ENCODE measurements at regions not wholly inside any gene's neighbourhood (a gene's known extent, or its start where the extent isn't known, plus 50 kb on each side); places are given as distances from the start of the nearest gene placed in this dataset.

DNA sequence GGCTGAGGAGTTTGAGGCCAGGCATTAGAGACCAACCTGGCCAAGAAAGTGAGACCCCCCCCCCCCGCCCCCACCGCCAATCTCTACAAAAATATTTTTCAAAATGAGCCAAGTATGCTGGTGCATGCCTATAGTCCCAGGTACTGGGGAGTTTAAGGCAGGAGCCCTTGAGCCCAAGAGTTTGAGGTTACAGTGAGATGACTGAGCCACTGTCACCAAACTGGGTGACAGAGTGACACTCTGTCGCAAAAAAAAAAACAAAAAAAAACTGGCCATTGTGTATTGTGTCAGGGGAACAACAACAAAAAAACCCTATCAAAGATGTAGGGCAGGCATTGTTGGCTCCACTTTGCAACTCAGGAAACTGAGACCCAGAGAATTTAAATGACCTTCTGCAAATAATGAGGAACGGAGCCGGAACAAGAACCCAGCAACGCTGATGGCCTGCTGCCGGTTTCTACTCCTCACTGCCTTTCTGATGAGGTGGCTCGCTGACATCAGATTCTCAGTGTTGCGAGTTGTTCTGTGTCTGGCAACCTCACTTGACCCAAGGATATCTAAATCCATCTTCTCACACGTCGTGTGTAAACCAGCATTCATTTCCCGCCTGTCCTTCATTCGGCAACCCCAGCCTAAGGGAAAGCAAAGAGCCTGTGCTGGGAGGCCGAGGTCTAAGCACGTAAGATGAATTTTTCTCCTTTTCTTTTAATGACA, 195.2 kb upstream of the CRY1 start:
- Histone ChIP-seq H3K9me3 (no peaks in the 10 kb centered on the region), H3K4me1 (no peaks in the 10 kb centered on the region), H3K27ac (no peak overlapping the region), H3K36me3 (no peaks in the 10 kb centered on the region), H3K27me3 (no peaks in the 10 kb centered on the region), H3K4me3 (no peak overlapping the region)
- WGBS: 87% methylated on average over 14 of the region's 15 CpGs
- no peak for DNase-seq (ENCODE audit: low spot score in 2 of 2)
- TF ChIP-seq POLR2A (IDR thresholded peaks at IDR 0.05) (no peak), EP300 (IDR thresholded peaks at IDR 0.05) (no peak), POLR2AphosphoS5 (IDR thresholded peaks at IDR 0.05) (no peak)
- TF ChIP-seq, protein P1, sequence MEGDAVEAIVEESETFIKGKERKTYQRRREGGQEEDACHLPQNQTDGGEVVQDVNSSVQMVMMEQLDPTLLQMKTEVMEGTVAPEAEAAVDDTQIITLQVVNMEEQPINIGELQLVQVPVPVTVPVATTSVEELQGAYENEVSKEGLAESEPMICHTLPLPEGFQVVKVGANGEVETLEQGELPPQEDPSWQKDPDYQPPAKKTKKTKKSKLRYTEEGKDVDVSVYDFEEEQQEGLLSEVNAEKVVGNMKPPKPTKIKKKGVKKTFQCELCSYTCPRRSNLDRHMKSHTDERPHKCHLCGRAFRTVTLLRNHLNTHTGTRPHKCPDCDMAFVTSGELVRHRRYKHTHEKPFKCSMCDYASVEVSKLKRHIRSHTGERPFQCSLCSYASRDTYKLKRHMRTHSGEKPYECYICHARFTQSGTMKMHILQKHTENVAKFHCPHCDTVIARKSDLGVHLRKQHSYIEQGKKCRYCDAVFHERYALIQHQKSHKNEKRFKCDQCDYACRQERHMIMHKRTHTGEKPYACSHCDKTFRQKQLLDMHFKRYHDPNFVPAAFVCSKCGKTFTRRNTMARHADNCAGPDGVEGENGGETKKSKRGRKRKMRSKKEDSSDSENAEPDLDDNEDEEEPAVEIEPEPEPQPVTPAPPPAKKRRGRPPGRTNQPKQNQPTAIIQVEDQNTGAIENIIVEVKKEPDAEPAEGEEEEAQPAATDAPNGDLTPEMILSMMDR (IDR thresholded peaks at IDR 0.05): no peak

- Histone ChIP-seq H3K4me1 (no peaks in the 10 kb centered on the region), H3K9me3 (no peaks in the 10 kb centered on the region), H3K27me3 (no peaks in the 10 kb centered on the region), H3K27ac (no peak overlapping the region), H3K36me3 (no peaks in the 10 kb centered on the region), H3K4me3 (no peak overlapping the region)
- 87% methylated on average over 7 of the region's 7 CpGs for WGBS
- no peak for DNase-seq (ENCODE audit: low spot score in 2 of 2)
- TF ChIP-seq, protein P1 (IDR thresholded peaks at IDR 0.05): no peak
- TF ChIP-seq POLR2A (IDR thresholded peaks at IDR 0.05): no peak
- no peak for TF ChIP-seq EP300 (IDR thresholded peaks at IDR 0.05)
- no peak for TF ChIP-seq POLR2AphosphoS5 (IDR thresholded peaks at IDR 0.05)
Measured at GRCh38 chr12:107291018-107291417, 197.7 kb upstream of the CRY1 start.

- TF ChIP-seq POLR2AphosphoS5 (IDR thresholded peaks at IDR 0.05) (no peak), POLR2A (IDR thresholded peaks at IDR 0.05) (no peak), EP300 (IDR thresholded peaks at IDR 0.05) (no peak)
- TF ChIP-seq, protein P1 (IDR thresholded peaks at IDR 0.05): no peak
- H3K27ac ChIP-seq: no peak overlapping the region
Measured at GRCh38 chr12:107296681-107297089, 203.3 kb upstream of the CRY1 start.

DNA sequence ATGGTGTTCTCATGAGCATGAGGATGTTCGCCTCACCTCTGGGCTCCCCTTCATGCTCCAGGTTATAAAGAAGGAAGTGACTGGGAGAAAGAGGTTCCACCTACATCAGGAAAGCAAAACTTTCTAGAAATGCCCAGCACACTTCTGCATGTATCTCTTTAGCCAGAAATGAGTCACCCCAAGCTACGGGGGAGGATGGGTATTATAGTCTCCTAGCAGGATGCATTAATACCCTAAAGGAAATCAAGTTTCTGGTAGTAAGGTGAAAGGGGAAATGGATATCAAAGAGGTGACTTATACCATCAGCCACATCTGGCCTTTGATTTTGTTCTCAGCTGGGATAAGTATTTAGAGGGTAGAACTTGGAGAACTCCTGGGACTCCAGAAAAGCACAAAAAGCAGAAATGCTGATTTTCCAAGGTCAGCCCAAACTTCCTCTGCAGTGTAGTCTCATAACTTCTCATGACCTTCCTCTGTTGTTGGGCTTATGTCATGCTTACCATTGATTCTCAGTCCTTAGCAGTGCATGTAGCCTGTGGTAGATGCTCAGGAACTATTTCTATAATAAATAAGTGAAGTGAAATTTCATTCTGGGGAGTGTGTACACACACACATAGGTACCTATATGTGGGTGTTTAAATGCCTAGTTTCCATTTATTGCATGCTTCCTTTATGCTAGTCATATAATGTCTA, 209.4 kb upstream of the CRY1 start:
- WGBS: 72% methylated on average over 2 of the region's 2 CpGs
- DNase-seq (ENCODE audit: low spot score in 2 of 2): no peak
- no peaks in the 10 kb centered on the region for H3K36me3 ChIP-seq
- H3K27me3 ChIP-seq: no peaks in the 10 kb centered on the region
- TF ChIP-seq, protein P1 (IDR thresholded peaks at IDR 0.05): no peak
- no peak for TF ChIP-seq POLR2A (IDR thresholded peaks at IDR 0.05)
- no peak for TF ChIP-seq EP300 (IDR thresholded peaks at IDR 0.05)
- TF ChIP-seq POLR2AphosphoS5 (IDR thresholded peaks at IDR 0.05): no peak
- H3K9me3 ChIP-seq: no peaks in the 10 kb centered on the region
- no peak overlapping the region for H3K27ac ChIP-seq
- H3K4me1 ChIP-seq: no peaks in the 10 kb centered on the region
- no peak overlapping the region for H3K4me3 ChIP-seq

More at GRCh38 chr12:107296681-107297089, 203.3 kb upstream of the CRY1 start:
- peaks cover 11% of the 10 kb centered on the region for H3K4me1 ChIP-seq
- WGBS: 59% methylated on average over 6 of the region's 6 CpGs
- no peak overlapping the region for H3K4me3 ChIP-seq
- H3K36me3 ChIP-seq: no peaks in the 10 kb centered on the region
- H3K9me3 ChIP-seq: no peaks in the 10 kb centered on the region
- DNase-seq (ENCODE audit: low spot score in 2 of 2): no peak
- no peaks in the 10 kb centered on the region for H3K27me3 ChIP-seq
